Hepatocyte (in vitro differentiated cells): ENCODE measurements at regions not wholly inside any gene's neighbourhood (a gene's known extent, or its start where the extent isn't known, plus 50 kb on each side); places are given as distances from the start of the nearest gene placed in this dataset.

ENCODE experiments used
- DNase-seq: peaks from one replicate; pipeline ENCODE4 v3.0.0-alpha.2; 2016; ENCODE audit warnings: low spot score
- H2AFZ ChIP-seq: fragments of 200-600 bp; sonication (generic); 2 replicates; pipeline ENCODE4 v1.6.0; 2016; ENCODE audit warnings: antibody characterized with exemption, mild to moderate bottlenecking
- H3K27ac ChIP-seq: fragments of 200-600 bp; sonication (generic); 2 replicates; pipeline ENCODE4 v1.5.1; 2016; ENCODE audit warnings: mild to moderate bottlenecking
- H3K27me3 ChIP-seq: fragments of 200-600 bp; sonication (generic); 2 replicates; pipeline ENCODE4 v1.6.1; 2016
- H3K36me3 ChIP-seq: fragments of 200-600 bp; sonication (generic); replicated peaks from 2 replicates; pipeline ENCODE4 v1.5.1; 2016; ENCODE audit warnings: low read depth; ENCODE audit not compliant: insufficient read depth
- H3K4me1 ChIP-seq: fragments of 200-600 bp; sonication (generic); 2 replicates; pipeline ENCODE4 v1.5.1; 2016; ENCODE audit warnings: mild to moderate bottlenecking, moderate library complexity; ENCODE audit not compliant: insufficient read depth
- H3K4me2 ChIP-seq: fragments of 200-600 bp; sonication (generic); 2 replicates; pipeline ENCODE4 v1.6.0; 2016
- H3K4me3 ChIP-seq: fragments of 200-600 bp; sonication (generic); 2 replicates; pipeline ENCODE4 v1.5.1; 2016; ENCODE audit warnings: mild to moderate bottlenecking
- H3K79me2 ChIP-seq: fragments of 200-600 bp; sonication (generic); 2 replicates; pipeline ENCODE4 v1.6.0; 2017; ENCODE audit warnings: mild to moderate bottlenecking
- H3K9me2 ChIP-seq: fragments of 200-600 bp; sonication (generic); replicated peaks from 2 replicates; pipeline ENCODE4 v1.6.0; 2017; ENCODE audit warnings: mild to moderate bottlenecking; ENCODE audit not compliant: insufficient read depth
- H3K9me3 ChIP-seq: fragments of 200-600 bp; sonication (generic); 2 replicates; pipeline ENCODE4 v1.5.1; 2016; ENCODE audit warnings: low read depth, mild to moderate bottlenecking
- H4K20me1 ChIP-seq: fragments of 200-600 bp; sonication (generic); 2 replicates; pipeline ENCODE4 v1.6.0; 2016; ENCODE audit warnings: mild to moderate bottlenecking; ENCODE audit not compliant: insufficient read depth, poor library complexity, severe bottlenecking
- EZH2 ChIP-seq: fragments of 200-600 bp; sonication (generic); IDR thresholded peaks from 2 replicates; pipeline ENCODE4 v1.6.1; 2016; ENCODE audit warnings: antibody characterized with exemption, mild to moderate bottlenecking, borderline replicate concordance
- EZH2phosphoT487 ChIP-seq: fragments of 200-600 bp; sonication (generic); IDR thresholded peaks from one replicate; pipeline ENCODE4 v1.6.1; 2018; ENCODE audit warnings: antibody characterized with exemption, mild to moderate bottlenecking, low read depth, moderate library complexity; ENCODE audit not compliant: unreplicated experiment, severe bottlenecking
- whole genome bisulfite sequencing: methylation state at CpG from one replicate; pipeline ENCODE4 v1.1.6; 2016; ENCODE audit warnings: low lambda C conversion rate; ENCODE audit errors: missing lambda C conversion rate; 5-methylcytosine and 5-hydroxymethylcytosine counted together
- TF ChIP-seq, protein P1 (sequence below): fragments of 200-600 bp; sonication (generic); IDR thresholded peaks from 2 replicates; pipeline ENCODE4 v1.5.1; 2016; ENCODE audit warnings: antibody characterized with exemption, mild to moderate bottlenecking; ENCODE audit not compliant: poor library complexity

DNA sequence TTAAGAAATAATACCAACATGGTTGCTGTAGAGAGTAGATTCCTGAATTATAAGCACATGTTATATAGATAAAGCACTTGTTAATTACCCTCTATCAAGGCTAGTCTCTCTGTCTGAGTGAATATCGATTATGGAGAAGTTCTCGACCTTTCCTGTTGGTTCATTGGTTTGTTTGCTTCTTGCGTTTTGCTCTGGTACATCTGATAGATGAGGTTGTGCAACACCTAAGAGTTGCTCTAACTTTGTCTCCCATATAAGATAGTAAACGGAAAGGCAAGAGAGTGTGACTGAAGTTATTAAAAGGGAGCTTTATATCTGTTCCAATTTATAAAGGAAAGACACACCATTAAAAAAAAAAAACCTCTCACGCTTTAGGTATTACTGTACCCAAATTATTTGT is 69.0 kb downstream of the PYDC2 start:
- Histone ChIP-seq H3K4me2 (no peak overlapping the region), H3K4me1 (no peaks in the 10 kb centered on the region), H3K9me2 (no peaks in the 10 kb centered on the region), H3K79me2 (no peaks in the 10 kb centered on the region), H3K9me3 (no peaks in the 10 kb centered on the region), H4K20me1 (no peaks in the 10 kb centered on the region), H3K27me3 (no peaks in the 10 kb centered on the region), H3K36me3 (no peaks in the 10 kb centered on the region), H2AFZ (no peak overlapping the region), H3K27ac (no peak overlapping the region), H3K4me3 (no peak overlapping the region)
- TF ChIP-seq EZH2phosphoT487 (no peak), EZH2 (no peak)
- TF ChIP-seq, protein P1, sequence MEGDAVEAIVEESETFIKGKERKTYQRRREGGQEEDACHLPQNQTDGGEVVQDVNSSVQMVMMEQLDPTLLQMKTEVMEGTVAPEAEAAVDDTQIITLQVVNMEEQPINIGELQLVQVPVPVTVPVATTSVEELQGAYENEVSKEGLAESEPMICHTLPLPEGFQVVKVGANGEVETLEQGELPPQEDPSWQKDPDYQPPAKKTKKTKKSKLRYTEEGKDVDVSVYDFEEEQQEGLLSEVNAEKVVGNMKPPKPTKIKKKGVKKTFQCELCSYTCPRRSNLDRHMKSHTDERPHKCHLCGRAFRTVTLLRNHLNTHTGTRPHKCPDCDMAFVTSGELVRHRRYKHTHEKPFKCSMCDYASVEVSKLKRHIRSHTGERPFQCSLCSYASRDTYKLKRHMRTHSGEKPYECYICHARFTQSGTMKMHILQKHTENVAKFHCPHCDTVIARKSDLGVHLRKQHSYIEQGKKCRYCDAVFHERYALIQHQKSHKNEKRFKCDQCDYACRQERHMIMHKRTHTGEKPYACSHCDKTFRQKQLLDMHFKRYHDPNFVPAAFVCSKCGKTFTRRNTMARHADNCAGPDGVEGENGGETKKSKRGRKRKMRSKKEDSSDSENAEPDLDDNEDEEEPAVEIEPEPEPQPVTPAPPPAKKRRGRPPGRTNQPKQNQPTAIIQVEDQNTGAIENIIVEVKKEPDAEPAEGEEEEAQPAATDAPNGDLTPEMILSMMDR, result no peak
- WGBS, result 90% methylated on average over 5 of the region's 5 CpGs
- DNase-seq, result no peak

- Histone ChIP-seq H3K27me3 (no peaks in the 10 kb centered on the region), H3K9me2 (no peaks in the 10 kb centered on the region), H4K20me1 (no peaks in the 10 kb centered on the region), H3K4me1 (no peaks in the 10 kb centered on the region), H3K36me3 (no peaks in the 10 kb centered on the region), H2AFZ (no peak overlapping the region), H3K4me2 (no peak overlapping the region), H3K79me2 (no peaks in the 10 kb centered on the region), H3K4me3 (no peak overlapping the region), H3K27ac (no peak overlapping the region), H3K9me3 (no peaks in the 10 kb centered on the region)
- no peak for DNase-seq
- no peak for TF ChIP-seq EZH2
- TF ChIP-seq, protein P1, result no peak
- TF ChIP-seq EZH2phosphoT487, result no peak
- WGBS, result 71% methylated on average over 5 of the region's 5 CpGs
Measured at GRCh38 chr3:191531434-191531972, 70.5 kb downstream of the PYDC2 start.

- Histone ChIP-seq H2AFZ (no peak overlapping the region), H3K9me3 (no peaks in the 10 kb centered on the region), H3K4me3 (no peak overlapping the region), H3K9me2 (no peaks in the 10 kb centered on the region), H3K4me2 (no peak overlapping the region), H3K36me3 (no peaks in the 10 kb centered on the region), H3K79me2 (no peaks in the 10 kb centered on the region), H3K4me1 (no peaks in the 10 kb centered on the region), H3K27ac (no peak overlapping the region), H4K20me1 (no peaks in the 10 kb centered on the region), H3K27me3 (no peaks in the 10 kb centered on the region)
- 79% methylated on average over 1 of the region's 1 CpG for WGBS
- no peak for DNase-seq
- TF ChIP-seq EZH2, result no peak
- TF ChIP-seq, protein P1, result no peak
- TF ChIP-seq EZH2phosphoT487, result no peak
Measured at GRCh38 chr3:191543018-191543417, 82.1 kb downstream of the PYDC2 start.

GRCh38 chr3:191543897-191544296 is 82.9 kb downstream of the PYDC2 start:
- Histone ChIP-seq H3K79me2 (no peaks in the 10 kb centered on the region), H3K9me2 (no peaks in the 10 kb centered on the region), H3K36me3 (no peaks in the 10 kb centered on the region), H2AFZ (no peak overlapping the region), H3K27ac (no peak overlapping the region), H3K9me3 (no peaks in the 10 kb centered on the region), H3K27me3 (no peaks in the 10 kb centered on the region), H3K4me1 (no peaks in the 10 kb centered on the region), H4K20me1 (no peaks in the 10 kb centered on the region), H3K4me3 (no peak overlapping the region), H3K4me2 (no peak overlapping the region)
- DNase-seq, result no peak
- TF ChIP-seq EZH2 (no peak), EZH2phosphoT487 (no peak)
- TF ChIP-seq, protein P1, result no peak
- 88% methylated on average over 4 of the region's 4 CpGs for WGBS
